Spleen (tissue), 11 donors: ENCODE measurements at regions not wholly inside any gene's neighbourhood (a gene's known extent, or its start where the extent isn't known, plus 50 kb on each side); places are given as distances from the start of the nearest gene placed in this dataset.

Experiments used
- DNase-seq: peaks from one replicate; pipeline ENCODE4 v3.0.0-alpha.2; 2020
- H3K27ac ChIP-seq, 8 donors: fragments of 200-600 bp; sonication (generic) in 7 of 8; 1 replicate in 4 of 8; 2 replicates in 4 of 8; pipeline versions ENCODE4 v1.5.0 to v1.8.0; 2016 to 2021; ENCODE audit warnings: inconsistent platforms in 4 of 8, mild to moderate bottlenecking in 4 of 8, moderate library complexity in 1 of 8
- H3K27me3 ChIP-seq, 7 donors: fragments of 200-600 bp; sonication (generic) in 6 of 7; replicated peaks in 1 of 7; 1 replicate in 4 of 7; 2 replicates in 3 of 7; pipeline versions ENCODE4 v1.5.0 to v1.8.0; 2016 to 2021; ENCODE audit warnings: inconsistent platforms in 3 of 7, mild to moderate bottlenecking in 1 of 7
- H3K36me3 ChIP-seq, 6 donors: fragments of 200-600 bp; sonication (generic) in 5 of 6; 1 replicate in 4 of 6; 2 replicates in 2 of 6; pipeline versions ENCODE4 v1.5.0 to v1.8.0; 2016 to 2021; ENCODE audit warnings: inconsistent platforms in 2 of 6
- H3K4me1 ChIP-seq, 6 donors: fragments of 200-600 bp; sonication (generic) in 5 of 6; 1 replicate in 3 of 6; 2 replicates in 3 of 6; pipeline versions ENCODE4 v1.5.0 to v1.8.0; 2016 to 2021; ENCODE audit warnings: inconsistent platforms in 3 of 6
- H3K4me3 ChIP-seq, 8 donors: fragments of 200-600 bp; sonication (generic) in 7 of 8; 1 replicate in 4 of 8; 2 replicates in 4 of 8; pipeline versions ENCODE4 v1.5.0 to v1.8.0; 2016 to 2021; ENCODE audit warnings: inconsistent platforms in 4 of 8, mild to moderate bottlenecking in 4 of 8, moderate library complexity in 2 of 8
- H3K9me3 ChIP-seq, 8 donors: fragments of 200-600 bp; sonication (generic) in 7 of 8; 1 replicate in 4 of 8; 2 replicates in 4 of 8; pipeline versions ENCODE4 v1.5.0 to v1.8.0; 2016 to 2021; ENCODE audit warnings: inconsistent platforms in 4 of 8
- CTCF ChIP-seq, 11 experiments: fragments of 200-600 bp in 7 of 11; fragments of 450-650 bp in 4 of 11; sonication (generic) in 4 of 11; IDR thresholded peaks in 8 of 11; conservative IDR thresholded peaks in 3 of 11; 1 replicate in 7 of 11; 2 replicates in 4 of 11; pipeline versions ENCODE4 v1.4.0 to v1.8.0; 2016 to 2021; ENCODE audit warnings: antibody characterized with exemption in 11 of 11, inconsistent platforms in 4 of 11, mild to moderate bottlenecking in 1 of 11
- POLR2A ChIP-seq, 3 donors: fragments of 450-650 bp; IDR thresholded peaks; one replicate each; pipeline ENCODE4 v1.5.1; 2017; ENCODE audit warnings: antibody characterized with exemption in 3 of 3, mild to moderate bottlenecking in 1 of 3
- POLR2AphosphoS5 ChIP-seq, 3 donors: sonication (generic); formaldehyde crosslinking; IDR thresholded peaks; one replicate each; pipeline ENCODE4 v1.5.1; 2017; ENCODE audit warnings: antibody characterized with exemption in 3 of 3
- whole genome bisulfite sequencing, 5 donors: extraction: QIAGEN DNeasy Blood & Tissue Kit in 3 of 5; methylation state at CpG; one replicate each; pipeline versions ENCODE4 v1.1.5 to v1.1.7; 2013 to 2018; 5-methylcytosine and 5-hydroxymethylcytosine counted together
- intact Hi-C: fragments of 100-400 bp; cut with DNase I; formaldehyde crosslinking; loops from one replicate; pipeline ENCODE4 v1.15.0; 2023; ENCODE audit warnings: low total_unique reads
- donor health status: healthy with polysubstance abuse.
- donor health status: DM: no; HTN: no; CAD: no; lungs with moderate emphysema.
- donor health status: DM: no; HTN: no; CAD: no.
- donor health status: Bipolar disorder and iron deficiency.
- donor health status: healthy.
- donor health status: DM: no; HTN: no; CAD: no.
- donor health status: DM: yes; HTN: yes; CAD: no.

- Histone ChIP-seq H3K27ac (no peak overlapping the region), H3K36me3 (no peaks in the 10 kb centered on the region), H3K4me1 (no peaks in the 10 kb centered on the region), H3K9me3 (peaks cover 7 to 59% (median 52%) of the 10 kb centered on the region in 8 donors), H3K4me3 (no peak overlapping the region), H3K27me3 (no peaks in the 10 kb centered on the region)
- 37 to 89% (median 69%) methylated on average over 1 of the region's 1 CpG for WGBS, 5 donors
- intact Hi-C loops: loop anchor here (10.0 kb wide), 1 partner anchor 298 kb away; no protein-coding TSS in a partner anchor
- TF ChIP-seq POLR2AphosphoS5 (IDR thresholded peaks at IDR 0.05): no peak
- no peak for TF ChIP-seq CTCF (IDR thresholded peaks at IDR 0.05 in 8 of 11, conservative IDR thresholded peaks at IDR 0.05 in 3 of 11)
- DNase-seq: no peak
Measured at GRCh38 chr6:88232753-88233152, 66.6 kb upstream of the CNR1 start.

GRCh38 chr6:88223298-88223697 is 57.2 kb upstream of the CNR1 start:
- intact Hi-C loops: no loop called here
- Histone ChIP-seq H3K36me3 (no peaks in the 10 kb centered on the region), H3K9me3 (peaks cover 0 to 17% (median 1%) of the 10 kb centered on the region in 8 donors), H3K4me1 (no peaks in the 10 kb centered on the region), H3K27me3 (no peaks in the 10 kb centered on the region), H3K4me3 (no peak overlapping the region), H3K27ac (no peak overlapping the region)
- no peak for DNase-seq
- 68 to 94% (median 78%) methylated on average over 1 of the region's 1 CpG for WGBS, 5 donors
- TF ChIP-seq CTCF (IDR thresholded peaks at IDR 0.05 in 8 of 11, conservative IDR thresholded peaks at IDR 0.05 in 3 of 11): no peak
- TF ChIP-seq POLR2AphosphoS5 (IDR thresholded peaks at IDR 0.05): no peak
- no peak for TF ChIP-seq POLR2A (IDR thresholded peaks at IDR 0.05)

GRCh38 chr6:88220493-88220892 is 54.3 kb upstream of the CNR1 start:
- H3K4me3 ChIP-seq: no peak overlapping the region
- H3K36me3 ChIP-seq: no peaks in the 10 kb centered on the region
- no peak for DNase-seq
- intact Hi-C loops: no loop called here
- TF ChIP-seq POLR2A (IDR thresholded peaks at IDR 0.05) (no peak), POLR2AphosphoS5 (IDR thresholded peaks at IDR 0.05) (no peak), CTCF (IDR thresholded peaks at IDR 0.05 in 8 of 11, conservative IDR thresholded peaks at IDR 0.05 in 3 of 11) (no peak)
- H3K9me3 ChIP-seq: no peaks in the 10 kb centered on the region
- no peaks in the 10 kb centered on the region for H3K27me3 ChIP-seq
- H3K27ac ChIP-seq: no peak overlapping the region
- no peaks in the 10 kb centered on the region for H3K4me1 ChIP-seq
- 59 to 75% (median 67%) methylated on average over 2 of the region's 2 CpGs for WGBS, 5 donors

GRCh38 chr6:88216182-88216581 is 50.0 kb upstream of the CNR1 start:
- H3K9me3 ChIP-seq: no peaks in the 10 kb centered on the region
- TF ChIP-seq POLR2AphosphoS5 (IDR thresholded peaks at IDR 0.05): no peak
- no peak for TF ChIP-seq CTCF (IDR thresholded peaks at IDR 0.05 in 8 of 11, conservative IDR thresholded peaks at IDR 0.05 in 3 of 11)
- no peak for TF ChIP-seq POLR2A (IDR thresholded peaks at IDR 0.05)
- no peaks in the 10 kb centered on the region for H3K4me1 ChIP-seq
- H3K27ac ChIP-seq: no peak overlapping the region
- intact Hi-C loops: no loop called here
- no peak overlapping the region for H3K4me3 ChIP-seq
- H3K36me3 ChIP-seq: no peaks in the 10 kb centered on the region
- whole genome bisulfite sequencing, 5 donors: 88 to 91% (median 90%) methylated on average over 2 of the region's 2 CpGs
- H3K27me3 ChIP-seq: no peaks in the 10 kb centered on the region
- DNase-seq: no peak
